ENCODE measurements at regions not wholly inside any gene's neighbourhood (a gene's known extent, or its start where the extent isn't known, plus 50 kb on each side); places are given as distances from the start of the nearest gene placed in this dataset.

DNA sequence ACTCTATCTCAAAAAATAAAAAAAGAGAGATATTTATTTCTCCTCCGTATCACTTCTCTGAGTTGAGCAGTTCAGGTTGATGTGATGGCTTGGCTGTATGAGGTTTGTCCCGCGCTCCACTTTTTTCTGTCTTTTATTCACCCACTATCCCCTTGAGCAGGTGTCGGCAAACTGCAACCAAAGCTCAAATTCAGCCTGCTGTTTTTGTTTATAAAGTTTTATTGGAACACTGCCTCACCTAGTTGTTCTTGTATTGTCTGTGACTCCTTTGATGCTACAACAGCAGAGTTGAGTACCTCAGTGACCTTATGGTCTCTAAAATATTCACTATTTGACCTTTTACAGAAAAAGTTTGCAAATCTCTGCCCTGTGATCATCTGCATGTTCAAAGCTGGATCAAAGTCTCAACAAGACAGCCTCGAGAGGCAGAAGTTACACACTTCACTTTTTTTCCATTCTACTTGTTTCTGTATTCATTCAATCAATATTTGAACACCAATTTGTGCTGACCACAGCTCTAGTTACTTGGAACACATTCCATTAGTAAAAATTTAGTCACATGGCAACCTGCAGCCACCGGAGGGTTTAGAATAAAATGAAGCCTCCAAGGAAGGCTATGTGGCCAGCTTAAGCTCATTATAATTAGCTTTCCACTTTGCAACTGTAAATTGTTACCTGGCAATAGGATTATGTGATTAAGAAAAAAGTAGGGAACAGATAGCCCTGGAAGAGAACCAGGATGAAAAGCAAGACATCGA lies 945.8 kb downstream of the KCNJ2 start:
- Histone ChIP-seq H3K36me3 (ENCODE audit: control insufficient read depth in 2 of 2, extremely low read depth in 1 of 2, insufficient read depth in 2 of 2, low read length in 2 of 2) (no peaks in the 10 kb centered on the region), H3K9me1 (replicated peaks; ENCODE audit: control insufficient read depth, extremely low read depth, insufficient read depth, low read length) (no peaks in the 10 kb centered on the region), H3K79me2 (ENCODE audit: control insufficient read depth, insufficient read depth, low read length) (no peaks in the 10 kb centered on the region), H3K4me2 (ENCODE audit: insufficient read depth, low read length) (no peak overlapping the region), H3K27ac (ENCODE audit: insufficient read depth, low read depth, low read length) (no peak overlapping the region), H3K9ac (replicated peaks; ENCODE audit: extremely low read depth, insufficient read depth, low read length) (no peak overlapping the region), H3K27me3 (ENCODE audit: control insufficient read depth in 2 of 2, insufficient read depth in 2 of 2, low read length in 2 of 2) (no peaks in the 10 kb centered on the region), H3K4me3 (replicated peaks in 1 of 3; ENCODE audit: insufficient read depth in 1 of 3, low read depth in 1 of 3, low read length in 3 of 3) (no peak overlapping the region), H4K20me1 (replicated peaks; ENCODE audit: control insufficient read depth, extremely low read depth, insufficient read depth, low read length) (no peaks in the 10 kb centered on the region), H2AFZ (ENCODE audit: low read depth, low read length) (no peak overlapping the region), H3K9me3 (replicated peaks; ENCODE audit: control insufficient read depth, insufficient read depth, low read length) (peaks cover 2% of the 10 kb centered on the region), H3K4me1 (ENCODE audit: control insufficient read depth, extremely low read depth, insufficient read depth, low read length) (no peaks in the 10 kb centered on the region)
- no peak for TF ChIP-seq GATA2 (IDR thresholded peaks at IDR 0.05; ENCODE audit: insufficient read depth, insufficient read length, low read depth, low read length)
- TF ChIP-seq POLR2A (IDR thresholded peaks at IDR 0.05; ENCODE audit: low read depth, low read length) = no peak
- TF ChIP-seq, protein P1, sequence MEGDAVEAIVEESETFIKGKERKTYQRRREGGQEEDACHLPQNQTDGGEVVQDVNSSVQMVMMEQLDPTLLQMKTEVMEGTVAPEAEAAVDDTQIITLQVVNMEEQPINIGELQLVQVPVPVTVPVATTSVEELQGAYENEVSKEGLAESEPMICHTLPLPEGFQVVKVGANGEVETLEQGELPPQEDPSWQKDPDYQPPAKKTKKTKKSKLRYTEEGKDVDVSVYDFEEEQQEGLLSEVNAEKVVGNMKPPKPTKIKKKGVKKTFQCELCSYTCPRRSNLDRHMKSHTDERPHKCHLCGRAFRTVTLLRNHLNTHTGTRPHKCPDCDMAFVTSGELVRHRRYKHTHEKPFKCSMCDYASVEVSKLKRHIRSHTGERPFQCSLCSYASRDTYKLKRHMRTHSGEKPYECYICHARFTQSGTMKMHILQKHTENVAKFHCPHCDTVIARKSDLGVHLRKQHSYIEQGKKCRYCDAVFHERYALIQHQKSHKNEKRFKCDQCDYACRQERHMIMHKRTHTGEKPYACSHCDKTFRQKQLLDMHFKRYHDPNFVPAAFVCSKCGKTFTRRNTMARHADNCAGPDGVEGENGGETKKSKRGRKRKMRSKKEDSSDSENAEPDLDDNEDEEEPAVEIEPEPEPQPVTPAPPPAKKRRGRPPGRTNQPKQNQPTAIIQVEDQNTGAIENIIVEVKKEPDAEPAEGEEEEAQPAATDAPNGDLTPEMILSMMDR (IDR thresholded peaks at IDR 0.05; ENCODE audit: extremely low read depth in 1 of 2, insufficient read depth in 1 of 2, low read depth in 1 of 2, low read length in 2 of 2) = no peak
- TF ChIP-seq EZH2 (IDR thresholded peaks at IDR 0.05; ENCODE audit: borderline replicate concordance, low read depth, low read length, severe bottlenecking) = no peak
- TF ChIP-seq POLR2AphosphoS5 (IDR thresholded peaks at IDR 0.05; ENCODE audit: insufficient read depth, low read depth, low read length) = no peak
- TF ChIP-seq, protein P2, sequence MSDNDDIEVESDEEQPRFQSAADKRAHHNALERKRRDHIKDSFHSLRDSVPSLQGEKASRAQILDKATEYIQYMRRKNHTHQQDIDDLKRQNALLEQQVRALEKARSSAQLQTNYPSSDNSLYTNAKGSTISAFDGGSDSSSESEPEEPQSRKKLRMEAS (IDR thresholded peaks at IDR 0.05; ENCODE audit: insufficient read depth, insufficient read length) = no peak
- no peak for TF ChIP-seq JUN (IDR thresholded peaks at IDR 0.05; ENCODE audit: borderline replicate concordance, insufficient read depth, insufficient read length, low read depth)
- TF ChIP-seq MYC (IDR thresholded peaks at IDR 0.05; ENCODE audit: low read depth, low read length) = no peak
- TF ChIP-seq FOS (IDR thresholded peaks at IDR 0.05; ENCODE audit: borderline replicate concordance, insufficient read depth, low read length) = no peak
- CTCF ChIA-PET = no interaction called here
- no TSS peak for BruUV-seq (replicated peaks)
- DNase-seq (ENCODE audit: low read depth, low spot score) (no peak), FAIRE-seq (no peak)
- POLR2A ChIA-PET = no interaction called here
- intact Hi-C loops (cut with micrococcal nuclease) (no loop called here), dilution Hi-C loops (cut with MboI; ENCODE audit: extremely low pct_ligation_motif_present, low sequenced_read_pairs) (no loop called here)

All from endothelial cell of umbilical vein (primary cell).